ENCODE measurements at regions not wholly inside any gene's neighbourhood (a gene's known extent, or its start where the extent isn't known, plus 50 kb on each side); places are given as distances from the start of the nearest gene placed in this dataset.

- intact Hi-C loops (cut with DNase I; ENCODE audit: low total_unique reads) = no loop called here
- in situ Hi-C loops (cut with MboI; ENCODE audit: low pct_ligation_motif_present in 1 of 4, low pct_unique_long_range_greater_than_20kb in 1 of 4, low sequenced_read_pairs in 3 of 4) = no loop called here
- H3K9me3 ChIP-seq = peaks cover 0 to 9% of the 10 kb centered on the region in 2 donors
- DNase-seq = no peak
- H3K27me3 ChIP-seq = no peaks in the 10 kb centered on the region
- no peaks in the 10 kb centered on the region for H3K4me1 ChIP-seq
- TF ChIP-seq POLR2A (IDR thresholded peaks at IDR 0.05) (no peak), POLR2AphosphoS5 (IDR thresholded peaks at IDR 0.05) (no peak), EP300 (IDR thresholded peaks at IDR 0.05; ENCODE audit: low read depth) (no peak)
- TF ChIP-seq, protein P1, sequence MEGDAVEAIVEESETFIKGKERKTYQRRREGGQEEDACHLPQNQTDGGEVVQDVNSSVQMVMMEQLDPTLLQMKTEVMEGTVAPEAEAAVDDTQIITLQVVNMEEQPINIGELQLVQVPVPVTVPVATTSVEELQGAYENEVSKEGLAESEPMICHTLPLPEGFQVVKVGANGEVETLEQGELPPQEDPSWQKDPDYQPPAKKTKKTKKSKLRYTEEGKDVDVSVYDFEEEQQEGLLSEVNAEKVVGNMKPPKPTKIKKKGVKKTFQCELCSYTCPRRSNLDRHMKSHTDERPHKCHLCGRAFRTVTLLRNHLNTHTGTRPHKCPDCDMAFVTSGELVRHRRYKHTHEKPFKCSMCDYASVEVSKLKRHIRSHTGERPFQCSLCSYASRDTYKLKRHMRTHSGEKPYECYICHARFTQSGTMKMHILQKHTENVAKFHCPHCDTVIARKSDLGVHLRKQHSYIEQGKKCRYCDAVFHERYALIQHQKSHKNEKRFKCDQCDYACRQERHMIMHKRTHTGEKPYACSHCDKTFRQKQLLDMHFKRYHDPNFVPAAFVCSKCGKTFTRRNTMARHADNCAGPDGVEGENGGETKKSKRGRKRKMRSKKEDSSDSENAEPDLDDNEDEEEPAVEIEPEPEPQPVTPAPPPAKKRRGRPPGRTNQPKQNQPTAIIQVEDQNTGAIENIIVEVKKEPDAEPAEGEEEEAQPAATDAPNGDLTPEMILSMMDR (IDR thresholded peaks at IDR 0.05) = no peak
- WGBS, 2 donors (ENCODE audit: low coverage in 1 of 2) = 90 to 92% methylated on average over 2 to 8 of the region's 8 CpGs
- no peaks in the 10 kb centered on the region for H3K36me3 ChIP-seq
- no peak overlapping the region for H3K27ac ChIP-seq
- H3K4me3 ChIP-seq = no peak overlapping the region
Observed at GRCh38 chr2:8369522-8369921, 312.3 kb upstream of the ID2 start.

GRCh38 chr2:8370258-8370802 is 311.5 kb upstream of the ID2 start:
- intact Hi-C loops (cut with DNase I; ENCODE audit: low total_unique reads) (no loop called here), in situ Hi-C loops (cut with MboI; ENCODE audit: low pct_ligation_motif_present in 1 of 4, low pct_unique_long_range_greater_than_20kb in 1 of 4, low sequenced_read_pairs in 3 of 4) (no loop called here)
- no peak for DNase-seq
- TF ChIP-seq, protein P1 (IDR thresholded peaks at IDR 0.05) = no peak
- no peak for TF ChIP-seq POLR2AphosphoS5 (IDR thresholded peaks at IDR 0.05)
- no peak for TF ChIP-seq POLR2A (IDR thresholded peaks at IDR 0.05)
- no peak for TF ChIP-seq EP300 (IDR thresholded peaks at IDR 0.05; ENCODE audit: low read depth)
- Histone ChIP-seq H3K27me3 (no peaks in the 10 kb centered on the region), H3K9me3 (peaks cover 0 to 9% of the 10 kb centered on the region in 2 donors), H3K4me3 (no peak overlapping the region), H3K36me3 (no peaks in the 10 kb centered on the region), H3K27ac (no peak overlapping the region), H3K4me1 (no peaks in the 10 kb centered on the region)
- WGBS, 2 donors (ENCODE audit: low coverage in 1 of 2) = 41 to 50% methylated on average over 2 of the region's 2 CpGs

GRCh38 chr2:8371653-8372052 is 310.2 kb upstream of the ID2 start:
- H3K27me3 ChIP-seq = no peaks in the 10 kb centered on the region
- intact Hi-C loops (cut with DNase I; ENCODE audit: low total_unique reads) = no loop called here
- no peaks in the 10 kb centered on the region for H3K36me3 ChIP-seq
- WGBS, 2 donors (ENCODE audit: low coverage in 1 of 2) = 43 to 58% methylated on average over 4 of the region's 4 CpGs
- peaks cover 0 to 9% of the 10 kb centered on the region in 2 donors for H3K9me3 ChIP-seq
- H3K4me1 ChIP-seq = no peaks in the 10 kb centered on the region
- H3K27ac ChIP-seq = no peak overlapping the region
- in situ Hi-C loops (cut with MboI; ENCODE audit: low pct_ligation_motif_present in 1 of 4, low pct_unique_long_range_greater_than_20kb in 1 of 4, low sequenced_read_pairs in 3 of 4) = no loop called here
- no peak overlapping the region for H3K4me3 ChIP-seq
- DNase-seq = no peak
- TF ChIP-seq EP300 (IDR thresholded peaks at IDR 0.05; ENCODE audit: low read depth) (no peak), POLR2A (IDR thresholded peaks at IDR 0.05) (no peak), POLR2AphosphoS5 (IDR thresholded peaks at IDR 0.05) (no peak)
- TF ChIP-seq, protein P1 (IDR thresholded peaks at IDR 0.05) = no peak

DNA sequence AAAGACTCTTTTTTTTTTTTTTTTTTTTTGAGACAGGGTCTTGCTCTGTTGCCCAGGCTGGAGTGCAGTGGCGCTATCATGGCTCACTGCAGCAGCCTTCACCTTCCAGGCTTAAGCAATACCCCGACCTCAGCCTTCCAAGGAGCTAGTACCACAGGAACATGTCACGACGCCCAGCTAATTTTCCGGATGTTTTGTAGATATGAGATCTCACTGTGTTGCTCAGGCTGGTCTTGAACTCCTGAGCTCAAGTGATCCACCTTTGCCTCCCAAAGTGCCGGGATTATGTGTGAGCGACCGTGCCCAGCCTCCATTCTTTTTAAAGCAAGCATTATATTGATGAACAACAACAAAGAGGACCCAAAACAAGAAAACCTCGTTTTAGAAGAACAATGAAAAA is 307.1 kb upstream of the ID2 start:
- Histone ChIP-seq H3K36me3 (no peaks in the 10 kb centered on the region), H3K27me3 (no peaks in the 10 kb centered on the region), H3K4me3 (no peak overlapping the region), H3K27ac (no peak overlapping the region), H3K4me1 (no peaks in the 10 kb centered on the region), H3K9me3 (peaks cover 0 to 9% of the 10 kb centered on the region in 2 donors)
- intact Hi-C loops (cut with DNase I; ENCODE audit: low total_unique reads) (no loop called here), in situ Hi-C loops (cut with MboI; ENCODE audit: low pct_ligation_motif_present in 1 of 4, low pct_unique_long_range_greater_than_20kb in 1 of 4, low sequenced_read_pairs in 3 of 4) (no loop called here)
- 95 to 98% methylated on average over 6 to 9 of the region's 9 CpGs for WGBS, 2 donors (ENCODE audit: low coverage in 1 of 2)
- no peak for TF ChIP-seq EP300 (IDR thresholded peaks at IDR 0.05; ENCODE audit: low read depth)
- no peak for TF ChIP-seq POLR2AphosphoS5 (IDR thresholded peaks at IDR 0.05)
- TF ChIP-seq, protein P1 (IDR thresholded peaks at IDR 0.05) = no peak
- TF ChIP-seq POLR2A (IDR thresholded peaks at IDR 0.05) = no peak
- no peak for DNase-seq
